GM12878 (cell line): ENCODE measurements at regions not wholly inside any gene's neighbourhood (a gene's known extent, or its start where the extent isn't known, plus 50 kb on each side); places are given as distances from the start of the nearest gene placed in this dataset.

Source experiments
- ATF2 ChIP-seq: IDR thresholded peaks from 2 replicates; pipeline ENCODE4 v1.6.1; 2012; ENCODE audit warnings: low read length, inconsistent platforms
- CTCF ChIP-seq, 3 experiments: IDR thresholded peaks in 2 of 3; conservative IDR thresholded peaks in 1 of 3; 2 replicates each; pipeline ENCODE4 v1.5.1; 2011; ENCODE audit warnings: low read depth in 3 of 3, low read length in 3 of 3, mild to moderate bottlenecking in 3 of 3, control low read depth in 2 of 3, moderate library complexity in 2 of 3, inconsistent platforms in 1 of 3, mixed read lengths in 1 of 3; ENCODE audit not compliant: control insufficient read depth in 2 of 3, insufficient read depth in 1 of 3; ENCODE audit errors: extremely low read depth in 1 of 3
- EZH2 ChIP-seq: IDR thresholded peaks from 2 replicates; pipeline ENCODE4 v1.6.1; 2012; ENCODE audit warnings: low read depth, mild to moderate bottlenecking, control low read depth, inconsistent platforms, low read length, borderline replicate concordance; ENCODE audit not compliant: control insufficient read depth
- FOXM1 ChIP-seq: IDR thresholded peaks from 2 replicates; pipeline ENCODE4 v1.6.1; 2012; ENCODE audit warnings: low read depth, mild to moderate bottlenecking, inconsistent platforms, low read length, moderate library complexity
- MXI1 ChIP-seq: fragments of 150-350 bp; IDR thresholded peaks from 2 replicates; pipeline ENCODE4 v1.6.1; 2011; ENCODE audit warnings: low read depth, mild to moderate bottlenecking, inconsistent platforms, low read length, improper control_type of control experiment
- POLR2A ChIP-seq: IDR thresholded peaks from 2 replicates; pipeline ENCODE4 v1.6.1; 2011; ENCODE audit warnings: low read depth, mild to moderate bottlenecking, low read length
- SIN3A ChIP-seq: IDR thresholded peaks from 2 replicates; pipeline ENCODE4 v1.6.1; 2012; ENCODE audit warnings: low read depth, low read length, improper control_type of control experiment
- SREBF2 ChIP-seq: IDR thresholded peaks from 2 replicates; pipeline ENCODE4 v1.6.1; 2012; ENCODE audit warnings: mild to moderate bottlenecking, low read length
- ZBTB33 ChIP-seq: fragments of 450-650 bp; IDR thresholded peaks from 2 replicates; pipeline ENCODE4 v1.6.1; 2017; ENCODE audit warnings: mild to moderate bottlenecking

GRCh38 chr2:10504370-10504993, 56.4 kb upstream of the ODC1 start:
- TF ChIP-seq CTCF (IDR thresholded peaks at IDR 0.05 in 2 of 3, conservative IDR thresholded peaks at IDR 0.05 in 1 of 3; ENCODE audit: control insufficient read depth in 2 of 3, extremely low read depth in 1 of 3, insufficient read depth in 1 of 3, low read depth in 3 of 3, low read length in 3 of 3): no peak
- no peak for TF ChIP-seq ZBTB33
- no peak for TF ChIP-seq SIN3A
- no peak for TF ChIP-seq FOXM1
- no peak for TF ChIP-seq EZH2
- no peak for TF ChIP-seq MXI1
- no peak for TF ChIP-seq POLR2A
- no peak for TF ChIP-seq ATF2
- no peak for TF ChIP-seq SREBF2
